ENCODE measurements at regions not wholly inside any gene's neighbourhood (a gene's known extent, or its start where the extent isn't known, plus 50 kb on each side); places are given as distances from the start of the nearest gene placed in this dataset.
"Not testable (repeated sequence)": the region's sequence is repeated elsewhere in the genome, so short reads cannot be mapped to it uniquely, and the experiment has no call there.

- H3K9me3 ChIP-seq (ENCODE audit: low read length), result no peaks in the 10 kb centered on the region
- no peak overlapping the region for H3K9ac ChIP-seq (ENCODE audit: low read length)
- H3K36me3 ChIP-seq (ENCODE audit: insufficient read depth, low read length), result no peaks in the 10 kb centered on the region
- no peaks in the 10 kb centered on the region for H3K27me3 ChIP-seq (ENCODE audit: control insufficient read depth in 1 of 2, insufficient read depth in 2 of 2, low read length in 2 of 2)
- no peak overlapping the region for H3K27ac ChIP-seq (ENCODE audit: low read depth, low read length)
- no peak overlapping the region for H3K4me3 ChIP-seq (ENCODE audit: low read depth in 1 of 2, low read length in 2 of 2)
- H3K4me1 ChIP-seq (ENCODE audit: insufficient read depth, low read length), result no peaks in the 10 kb centered on the region
Observed at GRCh38 chr4:120299631-120300030, 233.0 kb upstream of the MAD2L1 start.

GRCh38 chr4:120293341-120293740 lies 226.7 kb upstream of the MAD2L1 start:
- Histone ChIP-seq H3K4me1 (ENCODE audit: insufficient read depth, low read length) (no peaks in the 10 kb centered on the region), H3K9ac (ENCODE audit: low read length) (no peak overlapping the region), H3K9me3 (ENCODE audit: low read length) (no peaks in the 10 kb centered on the region), H3K27ac (ENCODE audit: low read depth, low read length) (no peak overlapping the region), H3K27me3 (ENCODE audit: control insufficient read depth in 1 of 2, insufficient read depth in 2 of 2, low read length in 2 of 2) (no peaks in the 10 kb centered on the region), H3K36me3 (ENCODE audit: insufficient read depth, low read length) (no peaks in the 10 kb centered on the region), H3K4me3 (ENCODE audit: low read depth in 1 of 2, low read length in 2 of 2) (no peak overlapping the region)

- no peaks in the 10 kb centered on the region for H3K36me3 ChIP-seq (ENCODE audit: insufficient read depth, low read length)
- no peaks in the 10 kb centered on the region for H3K4me1 ChIP-seq (ENCODE audit: insufficient read depth, low read length)
- no peak overlapping the region for H3K9ac ChIP-seq (ENCODE audit: low read length)
- no peaks in the 10 kb centered on the region for H3K9me3 ChIP-seq (ENCODE audit: low read length)
- no peaks in the 10 kb centered on the region for H3K27me3 ChIP-seq (ENCODE audit: control insufficient read depth in 1 of 2, insufficient read depth in 2 of 2, low read length in 2 of 2)
- no peak overlapping the region for H3K27ac ChIP-seq (ENCODE audit: low read depth, low read length)
- H3K4me3 ChIP-seq (ENCODE audit: low read depth in 1 of 2, low read length in 2 of 2), result no peak overlapping the region
Observed at GRCh38 chr4:120291541-120291940, 224.9 kb upstream of the MAD2L1 start.

- H3K36me3 ChIP-seq (ENCODE audit: insufficient read depth, low read length), result no peaks in the 10 kb centered on the region
- no peak overlapping the region for H3K9ac ChIP-seq (ENCODE audit: low read length)
- no peaks in the 10 kb centered on the region for H3K9me3 ChIP-seq (ENCODE audit: low read length)
- no peak overlapping the region for H3K27ac ChIP-seq (ENCODE audit: low read depth, low read length)
- no peak overlapping the region for H3K4me3 ChIP-seq (ENCODE audit: low read depth in 1 of 2, low read length in 2 of 2)
- H3K27me3 ChIP-seq (ENCODE audit: control insufficient read depth in 1 of 2, insufficient read depth in 2 of 2, low read length in 2 of 2), result no peaks in the 10 kb centered on the region
- no peaks in the 10 kb centered on the region for H3K4me1 ChIP-seq (ENCODE audit: insufficient read depth, low read length)
Observed at GRCh38 chr4:120290553-120290952, 223.9 kb upstream of the MAD2L1 start.

- Histone ChIP-seq H3K4me3 (ENCODE audit: low read depth in 1 of 2, low read length in 2 of 2) (no peak overlapping the region), H3K27me3 (ENCODE audit: control insufficient read depth in 1 of 2, insufficient read depth in 2 of 2, low read length in 2 of 2) (no peaks in the 10 kb centered on the region), H3K9ac (ENCODE audit: low read length) (no peak overlapping the region), H3K36me3 (ENCODE audit: insufficient read depth, low read length) (no peaks in the 10 kb centered on the region), H3K27ac (ENCODE audit: low read depth, low read length) (no peak overlapping the region), H3K4me1 (ENCODE audit: insufficient read depth, low read length) (no peaks in the 10 kb centered on the region), H3K9me3 (ENCODE audit: low read length) (no peaks in the 10 kb centered on the region)
Observed at GRCh38 chr4:120286813-120287212, 220.2 kb upstream of the MAD2L1 start.

- H3K9ac ChIP-seq (ENCODE audit: low read length), result no peak overlapping the region
- H3K36me3 ChIP-seq (ENCODE audit: insufficient read depth, low read length), result no peaks in the 10 kb centered on the region
- no peaks in the 10 kb centered on the region for H3K9me3 ChIP-seq (ENCODE audit: low read length)
- H3K27ac ChIP-seq (ENCODE audit: low read depth, low read length), result no peak overlapping the region
- H3K4me1 ChIP-seq (ENCODE audit: insufficient read depth, low read length), result no peaks in the 10 kb centered on the region
- no peak overlapping the region for H3K4me3 ChIP-seq (ENCODE audit: low read depth in 1 of 2, low read length in 2 of 2)
- H3K27me3 ChIP-seq (ENCODE audit: control insufficient read depth in 1 of 2, insufficient read depth in 2 of 2, low read length in 2 of 2), result no peaks in the 10 kb centered on the region
Observed at GRCh38 chr4:120281581-120281980, 214.9 kb upstream of the MAD2L1 start.

GRCh38 chr4:120277391-120277790 lies 210.7 kb upstream of the MAD2L1 start:
- H3K9ac ChIP-seq (ENCODE audit: low read length), result no peak overlapping the region
- H3K27ac ChIP-seq (ENCODE audit: low read depth, low read length), result no peak overlapping the region
- H3K4me3 ChIP-seq (ENCODE audit: low read depth in 1 of 2, low read length in 2 of 2), result no peak overlapping the region
- no peaks in the 10 kb centered on the region for H3K9me3 ChIP-seq (ENCODE audit: low read length)
- no peaks in the 10 kb centered on the region for H3K36me3 ChIP-seq (ENCODE audit: insufficient read depth, low read length)
- H3K4me1 ChIP-seq (ENCODE audit: insufficient read depth, low read length), result no peaks in the 10 kb centered on the region
- no peaks in the 10 kb centered on the region for H3K27me3 ChIP-seq (ENCODE audit: control insufficient read depth in 1 of 2, insufficient read depth in 2 of 2, low read length in 2 of 2)

GRCh38 chr4:120266602-120267001 lies 200.0 kb upstream of the MAD2L1 start:
- H3K4me1 ChIP-seq (ENCODE audit: insufficient read depth, low read length), result no peaks in the 10 kb centered on the region
- no peaks in the 10 kb centered on the region for H3K27me3 ChIP-seq (ENCODE audit: control insufficient read depth in 1 of 2, insufficient read depth in 2 of 2, low read length in 2 of 2)
- no peaks in the 10 kb centered on the region for H3K36me3 ChIP-seq (ENCODE audit: insufficient read depth, low read length)
- no peak overlapping the region for H3K9ac ChIP-seq (ENCODE audit: low read length)
- H3K9me3 ChIP-seq (ENCODE audit: low read length), result no peaks in the 10 kb centered on the region
- no peak overlapping the region for H3K27ac ChIP-seq (ENCODE audit: low read depth, low read length)
- no peak overlapping the region for H3K4me3 ChIP-seq (ENCODE audit: low read depth in 1 of 2, low read length in 2 of 2)

GRCh38 chr4:120263618-120264017 lies 197.0 kb upstream of the MAD2L1 start:
- no peak overlapping the region for H3K9ac ChIP-seq (ENCODE audit: low read length)
- no peak overlapping the region for H3K4me3 ChIP-seq (ENCODE audit: low read depth in 1 of 2, low read length in 2 of 2)

GRCh38 chr4:120261117-120261516 lies 194.5 kb upstream of the MAD2L1 start:
- no peaks in the 10 kb centered on the region for H3K36me3 ChIP-seq (ENCODE audit: insufficient read depth, low read length)
- H3K9ac ChIP-seq (ENCODE audit: low read length), result no peak overlapping the region
- no peaks in the 10 kb centered on the region for H3K9me3 ChIP-seq (ENCODE audit: low read length)
- H3K4me3 ChIP-seq (ENCODE audit: low read depth in 1 of 2, low read length in 2 of 2), result no peak overlapping the region
- no peak overlapping the region for H3K27ac ChIP-seq (ENCODE audit: low read depth, low read length)
- no peaks in the 10 kb centered on the region for H3K27me3 ChIP-seq (ENCODE audit: control insufficient read depth in 1 of 2, insufficient read depth in 2 of 2, low read length in 2 of 2)
- H3K4me1 ChIP-seq (ENCODE audit: insufficient read depth, low read length), result no peaks in the 10 kb centered on the region

More at GRCh38 chr4:120263618-120264017, 197.0 kb upstream of the MAD2L1 start:
- no peaks in the 10 kb centered on the region for H3K27me3 ChIP-seq (ENCODE audit: control insufficient read depth in 1 of 2, insufficient read depth in 2 of 2, low read length in 2 of 2)
- H3K36me3 ChIP-seq (ENCODE audit: insufficient read depth, low read length), result no peaks in the 10 kb centered on the region
- H3K27ac ChIP-seq (ENCODE audit: low read depth, low read length), result no peak overlapping the region
- no peaks in the 10 kb centered on the region for H3K9me3 ChIP-seq (ENCODE audit: low read length)
- no peaks in the 10 kb centered on the region for H3K4me1 ChIP-seq (ENCODE audit: insufficient read depth, low read length)

- H3K36me3 ChIP-seq (ENCODE audit: insufficient read depth, low read length); H3K9me3 ChIP-seq (ENCODE audit: low read length); H3K4me1 ChIP-seq (ENCODE audit: insufficient read depth, low read length); H3K27ac ChIP-seq (ENCODE audit: low read depth, low read length); H3K9ac ChIP-seq (ENCODE audit: low read length); H3K4me3 ChIP-seq (ENCODE audit: low read depth in 1 of 2, low read length in 2 of 2); H3K27me3 ChIP-seq (ENCODE audit: control insufficient read depth in 1 of 2, insufficient read depth in 2 of 2, low read length in 2 of 2): not testable (repeated sequence)
Observed at GRCh38 chr4:120256112-120256775, 189.6 kb upstream of the MAD2L1 start.

- H3K36me3 ChIP-seq (ENCODE audit: insufficient read depth, low read length), result no peaks in the 10 kb centered on the region
- H3K27ac ChIP-seq (ENCODE audit: low read depth, low read length), result no peak overlapping the region
- no peaks in the 10 kb centered on the region for H3K27me3 ChIP-seq (ENCODE audit: control insufficient read depth in 1 of 2, insufficient read depth in 2 of 2, low read length in 2 of 2)
Observed at GRCh38 chr4:120238277-120238973, 171.8 kb upstream of the MAD2L1 start.

More at GRCh38 chr4:120238277-120238973, 171.8 kb upstream of the MAD2L1 start:
- no peaks in the 10 kb centered on the region for H3K9me3 ChIP-seq (ENCODE audit: low read length)
- H3K4me1 ChIP-seq (ENCODE audit: insufficient read depth, low read length), result no peaks in the 10 kb centered on the region
- H3K4me3 ChIP-seq (ENCODE audit: low read depth in 1 of 2, low read length in 2 of 2), result no peak overlapping the region
- H3K9ac ChIP-seq (ENCODE audit: low read length), result no peak overlapping the region

Data from muscle layer of colon (tissue), 2 donors.